B cell (primary cell): ENCODE measurements at regions not wholly inside any gene's neighbourhood (a gene's known extent, or its start where the extent isn't known, plus 50 kb on each side); places are given as distances from the start of the nearest gene placed in this dataset.
"Not testable (repeated sequence)": the region's sequence is repeated elsewhere in the genome, so short reads cannot be mapped to it uniquely, and the experiment has no call there.

Experiments
- ATAC-seq: fragments of 200-7000 bp; cut with Tn5 transposase; one replicate; pipeline ENCODE4 v1.10.0; 2021; ENCODE audit warnings: low read depth, mild to moderate bottlenecking, moderate number of reproducible peaks, moderate library complexity
- CTCF ChIA-PET: fragments of 350-600 bp; sonication (Branson Sonifier 250); formaldehyde crosslinking; loops from one replicate; lab custom pipeline; 2021; ENCODE audit warnings: antibody characterized with exemption, inconsistent platforms; lab: Charles Lee
- POLR2A ChIA-PET: fragments of 350-600 bp; sonication (Branson Sonifier 250); formaldehyde crosslinking; loops from one replicate; lab custom pipeline; 2021; ENCODE audit warnings: antibody characterized with exemption; lab: Charles Lee
- DNase-seq: peaks from one replicate; pipeline ENCODE4 v3.0.0; 2013
- H2AFZ ChIP-seq: 2 replicates; pipeline ENCODE4 v1.6.1; 2012; ENCODE audit warnings: mild to moderate bottlenecking, low read depth, low read length; ENCODE audit not compliant: insufficient read depth, poor library complexity, severe bottlenecking
- H3K27ac ChIP-seq, 2 donors: 1 replicate in 1 of 2; 2 replicates in 1 of 2; pipeline ENCODE4 v1.5.1; 2012 to 2013; ENCODE audit warnings: low read length in 2 of 2, mild to moderate bottlenecking in 2 of 2, moderate library complexity in 1 of 2
- H3K27me3 ChIP-seq, 4 experiments: fragments of 200-600 bp in 1 of 4; sonication (generic) in 1 of 4; replicated peaks in 1 of 4; 1 replicate in 2 of 4; 2 replicates in 2 of 4; pipeline versions ENCODE4 v1.6.1 to v1.7.0; 2013 to 2016; ENCODE audit warnings: low read length in 3 of 4, mild to moderate bottlenecking in 2 of 4, mixed read lengths in 1 of 4, moderate library complexity in 1 of 4; ENCODE audit not compliant: insufficient read depth in 4 of 4, control insufficient read depth in 3 of 4; ENCODE audit errors: control extremely low read depth in 1 of 4
- H3K36me3 ChIP-seq, 2 experiments: replicated peaks in 1 of 2; 1 replicate in 1 of 2; 2 replicates in 1 of 2; pipeline versions ENCODE4 v1.6.1 to v1.7.1; 2013; ENCODE audit warnings: low read length in 1 of 2; ENCODE audit not compliant: insufficient read depth in 2 of 2, control insufficient read depth in 1 of 2; ENCODE audit errors: control extremely low read depth in 1 of 2, extremely low read depth in 1 of 2
- H3K4me1 ChIP-seq, 2 donors: fragments of 200-600 bp in 1 of 2; sonication (generic) in 1 of 2; 1 replicate in 1 of 2; 2 replicates in 1 of 2; pipeline versions ENCODE4 v1.5.1 to v1.6.1; 2013 to 2017; ENCODE audit warnings: low read length in 2 of 2; ENCODE audit not compliant: control insufficient read depth in 2 of 2, insufficient read depth in 2 of 2
- H3K4me2 ChIP-seq: replicated peaks from 2 replicates; pipeline ENCODE3; 2012; ENCODE audit warnings: mild to moderate bottlenecking, low read depth, low read length; ENCODE audit not compliant: poor library complexity, severe bottlenecking
- H3K4me3 ChIP-seq, 5 experiments: fragments of 200-600 bp in 1 of 5; sonication (generic) in 1 of 5; 1 replicate in 3 of 5; 2 replicates in 2 of 5; pipeline versions ENCODE4 v1.5.1 to v1.7.0; 2011 to 2016; ENCODE audit warnings: low read length in 4 of 5, mild to moderate bottlenecking in 4 of 5, low read depth in 2 of 5, control low read depth in 1 of 5, moderate library complexity in 1 of 5; ENCODE audit not compliant: insufficient read depth in 1 of 5; ENCODE audit errors: control extremely low read depth in 1 of 5, extremely low read depth in 1 of 5
- H3K79me2 ChIP-seq: fragments of 200-600 bp; sonication (generic); one replicate; pipeline ENCODE4 v1.6.0; 2016; ENCODE audit warnings: low read length; ENCODE audit not compliant: control insufficient read depth, insufficient read depth
- H3K9ac ChIP-seq: fragments of 200-600 bp; sonication (generic); 2 replicates; pipeline ENCODE4 v1.6.1; 2017; ENCODE audit warnings: mild to moderate bottlenecking, low read length, moderate library complexity
- H3K9me3 ChIP-seq, 3 donors: one replicate each; pipeline versions ENCODE4 v1.6.1 to v1.7.1; 2013; ENCODE audit warnings: low read length in 2 of 3; ENCODE audit not compliant: control insufficient read depth in 2 of 3, insufficient read depth in 1 of 3; ENCODE audit errors: control extremely low read depth in 1 of 3
- H4K20me1 ChIP-seq: 2 replicates; pipeline ENCODE4 v1.6.0; 2012; ENCODE audit warnings: mild to moderate bottlenecking, low read length; ENCODE audit not compliant: insufficient read depth, control insufficient read depth, poor library complexity, severe bottlenecking
- H3K27ac Mint-ChIP-seq: one replicate; pipeline ENCODE4 v1.8.0; 2021; ENCODE audit warnings: mixed read lengths
- H3K27me3 Mint-ChIP-seq: one replicate; pipeline ENCODE4 v1.8.0; 2021; ENCODE audit warnings: mixed read lengths
- H3K4me1 Mint-ChIP-seq: one replicate; pipeline ENCODE4 v1.8.0; 2021; ENCODE audit warnings: mixed read lengths
- H3K4me3 Mint-ChIP-seq: one replicate; pipeline ENCODE4 v1.8.0; 2021; ENCODE audit warnings: mixed read lengths
- H3K9me3 Mint-ChIP-seq: one replicate; pipeline ENCODE4 v1.8.0; 2022; ENCODE audit warnings: mixed read lengths; ENCODE audit not compliant: insufficient read depth
- EZH2 ChIP-seq: IDR thresholded peaks from 2 replicates; pipeline ENCODE4 v1.6.1; 2012; ENCODE audit warnings: borderline replicate concordance, low read depth, mild to moderate bottlenecking, moderate library complexity, low read length; ENCODE audit not compliant: insufficient read depth, poor library complexity, severe bottlenecking
- WGBS: methylation state at CpG from one replicate; pipeline ENCODE4 v1.1.5; 2013; ENCODE audit warnings: missing lambda C conversion rate; ENCODE audit not compliant: insufficient coverage; 5-methylcytosine and 5-hydroxymethylcytosine counted together
- intact Hi-C: fragments of 100-400 bp; cut with micrococcal nuclease; formaldehyde crosslinking; loops from one replicate; pipeline ENCODE4 v1.10.0; 2022
- TF ChIP-seq, protein P1 (sequence below): fragments of 200-600 bp; IDR thresholded peaks from one replicate; pipeline ENCODE4 v1.8.0; 2022; ENCODE audit warnings: antibody characterized with exemption, mild to moderate bottlenecking

DNA sequence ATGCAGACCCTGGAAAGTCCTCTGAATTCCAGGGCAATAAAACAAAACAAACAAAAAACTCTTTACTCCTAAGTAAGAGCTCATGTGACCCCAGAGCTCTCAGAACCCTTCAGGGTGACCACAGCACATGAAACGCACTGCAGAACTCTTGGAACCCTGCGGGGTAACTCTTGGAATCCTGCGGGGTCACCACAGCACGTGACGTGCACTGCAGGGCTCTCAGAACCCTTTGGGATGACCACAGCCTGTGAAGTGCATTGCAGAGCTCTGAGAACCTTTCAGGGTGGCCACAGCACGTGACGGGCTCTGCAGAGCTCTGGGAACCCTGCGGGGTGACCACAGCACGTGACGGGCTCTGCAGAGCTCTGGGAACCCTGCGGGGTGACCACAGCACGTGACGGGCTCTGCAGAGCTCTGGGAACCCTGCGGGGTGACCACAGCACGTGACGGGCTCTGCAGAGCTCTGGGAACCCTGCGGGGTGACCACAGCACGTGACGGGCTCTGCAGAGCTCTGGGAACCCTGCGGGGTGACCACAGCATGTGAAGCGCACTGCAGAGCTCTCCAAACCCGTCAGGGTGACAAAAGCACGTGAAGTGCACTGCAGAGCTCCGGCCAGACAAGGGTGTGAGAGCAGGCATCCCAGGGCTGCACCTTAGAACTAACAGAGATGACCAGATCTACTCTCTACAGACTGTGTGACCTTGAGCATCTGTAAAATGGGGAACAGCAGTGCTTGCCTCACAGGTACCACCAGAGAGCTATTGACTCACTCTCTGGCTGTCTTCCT is 110.1 kb downstream of the ADRA2C start:
- H3K36me3 ChIP-seq, H4K20me1 ChIP-seq, H2AFZ ChIP-seq, POLR2A ChIA-PET, H3K4me2 ChIP-seq, H3K79me2 ChIP-seq, H3K27ac ChIP-seq, DNase-seq, ATAC-seq, H3K9ac ChIP-seq, H3K9me3 Mint-ChIP-seq, H3K4me3 Mint-ChIP-seq, intact Hi-C loops, H3K4me3 ChIP-seq, H3K27ac Mint-ChIP-seq: not testable (repeated sequence)
- WGBS = 85% methylated on average over 13 of the region's 24 CpGs
- peaks cover 21% of the 10 kb centered on the region for H3K4me1 Mint-ChIP-seq
- peaks cover 46% of the 10 kb centered on the region for H3K27me3 Mint-ChIP-seq
- Histone ChIP-seq H3K4me1 (peaks cover 22 to 23% of the 10 kb centered on the region in 2 donors), H3K9me3 (peaks cover 1 to 29% (median 15%) of the 10 kb centered on the region in 3 donors), H3K27me3 (peaks cover 0 to 55% (median 13%) of the 10 kb centered on the region in 4 experiments)
- CTCF ChIA-PET = interaction anchor here (1.0 kb wide), 1 partner anchor 530 kb away, joined by 3 read pairs; no protein-coding TSS in a partner anchor

DNA sequence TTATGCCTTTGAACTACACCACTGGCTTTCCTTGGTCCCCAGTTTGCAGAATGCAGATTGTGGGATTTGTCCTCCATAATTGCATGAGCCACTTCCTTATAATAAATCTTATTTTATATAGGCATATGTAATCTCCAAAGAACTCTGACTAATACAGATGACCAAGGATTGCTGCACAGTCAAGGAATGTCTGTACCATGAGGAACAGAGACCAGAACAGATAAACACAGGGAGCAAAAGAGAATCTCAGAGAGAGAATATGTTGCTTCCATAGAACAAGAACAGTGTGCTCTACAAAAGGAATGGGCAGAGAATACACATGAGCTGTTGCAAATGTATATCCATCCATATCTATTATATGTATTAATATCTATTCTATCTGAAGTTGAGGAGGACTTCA is 111.1 kb downstream of the ADRA2C start:
- H3K27ac Mint-ChIP-seq = no peak overlapping the region
- H3K27me3 ChIP-seq = peaks cover 0 to 47% (median 12%) of the 10 kb centered on the region in 4 experiments
- CTCF ChIA-PET = interaction anchor here (0.9 to 1.0 kb wide), 3 partner anchors 37 to 531 kb away, joined by 3 read pairs; no protein-coding TSS in a partner anchor

More for the DNA sequence above, 111.1 kb downstream of the ADRA2C start:
- peaks cover 15 to 20% of the 10 kb centered on the region in 2 donors for H3K4me1 ChIP-seq
- peaks cover 21% of the 10 kb centered on the region for H3K4me1 Mint-ChIP-seq
- no peak overlapping the region for H3K4me2 ChIP-seq
- H3K79me2 ChIP-seq = no peaks in the 10 kb centered on the region
- no peaks in the 10 kb centered on the region for H4K20me1 ChIP-seq
- TF ChIP-seq, protein P1, sequence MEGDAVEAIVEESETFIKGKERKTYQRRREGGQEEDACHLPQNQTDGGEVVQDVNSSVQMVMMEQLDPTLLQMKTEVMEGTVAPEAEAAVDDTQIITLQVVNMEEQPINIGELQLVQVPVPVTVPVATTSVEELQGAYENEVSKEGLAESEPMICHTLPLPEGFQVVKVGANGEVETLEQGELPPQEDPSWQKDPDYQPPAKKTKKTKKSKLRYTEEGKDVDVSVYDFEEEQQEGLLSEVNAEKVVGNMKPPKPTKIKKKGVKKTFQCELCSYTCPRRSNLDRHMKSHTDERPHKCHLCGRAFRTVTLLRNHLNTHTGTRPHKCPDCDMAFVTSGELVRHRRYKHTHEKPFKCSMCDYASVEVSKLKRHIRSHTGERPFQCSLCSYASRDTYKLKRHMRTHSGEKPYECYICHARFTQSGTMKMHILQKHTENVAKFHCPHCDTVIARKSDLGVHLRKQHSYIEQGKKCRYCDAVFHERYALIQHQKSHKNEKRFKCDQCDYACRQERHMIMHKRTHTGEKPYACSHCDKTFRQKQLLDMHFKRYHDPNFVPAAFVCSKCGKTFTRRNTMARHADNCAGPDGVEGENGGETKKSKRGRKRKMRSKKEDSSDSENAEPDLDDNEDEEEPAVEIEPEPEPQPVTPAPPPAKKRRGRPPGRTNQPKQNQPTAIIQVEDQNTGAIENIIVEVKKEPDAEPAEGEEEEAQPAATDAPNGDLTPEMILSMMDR = no peak
- no peak for TF ChIP-seq EZH2
- H2AFZ ChIP-seq = no peak overlapping the region
- no peak overlapping the region for H3K27ac ChIP-seq
- no peak overlapping the region for H3K9ac ChIP-seq
- H3K9me3 ChIP-seq = peaks cover 1 to 26% (median 15%) of the 10 kb centered on the region in 3 donors
- peaks cover 5% of the 10 kb centered on the region for H3K9me3 Mint-ChIP-seq
- ATAC-seq (no peak), DNase-seq (no peak)
- intact Hi-C loops = no loop called here
- H3K27me3 Mint-ChIP-seq = peaks cover 45% of the 10 kb centered on the region
- H3K36me3 ChIP-seq = no peaks in the 10 kb centered on the region
- H3K4me3 Mint-ChIP-seq = no peak overlapping the region
- no peak overlapping the region for H3K4me3 ChIP-seq
- POLR2A ChIA-PET = no interaction called here
